Karpas-422 (cell line): ENCODE measurements at regions not wholly inside any gene's neighbourhood (a gene's known extent, or its start where the extent isn't known, plus 50 kb on each side); places are given as distances from the start of the nearest gene placed in this dataset.

ENCODE experiments used
- DNase-seq: peaks from one replicate; pipeline ENCODE4 v3.0.0-alpha.2; 2015
- H2AFZ ChIP-seq: fragments of 200-600 bp; sonication (generic); 2 replicates; pipeline ENCODE4 v1.6.1; 2014; ENCODE audit warnings: antibody characterized with exemption, low read length, mixed read lengths
- H3K27ac ChIP-seq: fragments of 200-600 bp; sonication (generic); 2 replicates; pipeline ENCODE4 v1.5.1; 2014; ENCODE audit warnings: mild to moderate bottlenecking, low read length, moderate library complexity
- H3K27me3 ChIP-seq: fragments of 200-600 bp; sonication (generic); 2 replicates; pipeline ENCODE4 v1.6.1; 2014; ENCODE audit warnings: low read length, mixed read lengths
- H3K36me3 ChIP-seq: fragments of 200-600 bp; sonication (generic); 2 replicates; pipeline ENCODE4 v1.6.1; 2014; ENCODE audit warnings: low read length, mixed read lengths; ENCODE audit not compliant: insufficient read depth
- H3K4me1 ChIP-seq: fragments of 200-600 bp; sonication (generic); 2 replicates; pipeline ENCODE4 v1.6.1; 2014; ENCODE audit warnings: mild to moderate bottlenecking, low read length, mixed read lengths
- H3K4me2 ChIP-seq: fragments of 200-600 bp; sonication (generic); 2 replicates; pipeline ENCODE4 v1.6.1; 2014; ENCODE audit warnings: low read length, low read depth, mild to moderate bottlenecking; ENCODE audit not compliant: poor library complexity, severe bottlenecking
- H3K4me3 ChIP-seq: fragments of 200-600 bp; sonication (generic); 2 replicates; pipeline ENCODE4 v1.5.1; 2014; ENCODE audit warnings: mild to moderate bottlenecking, antibody characterized with exemption, low read length, mixed read lengths
- H3K79me2 ChIP-seq: fragments of 200-600 bp; sonication (generic); 2 replicates; pipeline ENCODE4 v1.6.1; 2014; ENCODE audit warnings: mild to moderate bottlenecking, low read length, mixed read lengths
- H3K9ac ChIP-seq: fragments of 200-600 bp; sonication (generic); 2 replicates; pipeline ENCODE4 v1.6.0; 2014; ENCODE audit warnings: low read length
- H3K9me2 ChIP-seq: fragments of 200-600 bp; sonication (generic), shearing (Covaris generic); replicated peaks from 2 replicates; pipeline ENCODE4 v1.6.0; 2014; ENCODE audit warnings: mild to moderate bottlenecking, low read length, moderate library complexity; ENCODE audit not compliant: insufficient read depth
- H3K9me3 ChIP-seq: fragments of 300-700, 200-600 bp; sonication (generic); 2 replicates; pipeline ENCODE4 v1.6.1; 2014; ENCODE audit warnings: low read length, mixed read lengths
- H4K20me1 ChIP-seq: fragments of 200-600 bp; sonication (generic); 2 replicates; pipeline ENCODE4 v1.6.1; 2014; ENCODE audit warnings: mild to moderate bottlenecking, antibody characterized with exemption, low read length, low read depth; ENCODE audit not compliant: insufficient read depth

- no peak overlapping the region for H2AFZ ChIP-seq
Observed at GRCh38 chr12:14254781-14255180, 110.7 kb upstream of the ATF7IP start.

GRCh38 chr12:14256121-14256520 is 109.4 kb upstream of the ATF7IP start:
- Histone ChIP-seq H4K20me1 (no peaks in the 10 kb centered on the region), H3K4me3 (no peak overlapping the region), H3K27ac (peak overlapping the region; percentile 95), H3K27me3 (no peaks in the 10 kb centered on the region), H3K9ac (peak overlapping the region; percentile 17; the same call in 1 of the 2 replicates), H3K9me3 (no peaks in the 10 kb centered on the region), H2AFZ (peak overlapping the region; percentile 72), H3K4me1 (peaks cover 44% of the 10 kb centered on the region), H3K4me2 (peak overlapping the region; percentile 66), H3K9me2 (no peaks in the 10 kb centered on the region), H3K79me2 (no peaks in the 10 kb centered on the region), H3K36me3 (no peaks in the 10 kb centered on the region)
- DNase-seq, result no peak

More at GRCh38 chr12:14254781-14255180, 110.7 kb upstream of the ATF7IP start:
- H3K36me3 ChIP-seq, result no peaks in the 10 kb centered on the region
- no peaks in the 10 kb centered on the region for H3K9me2 ChIP-seq
- H3K27me3 ChIP-seq, result no peaks in the 10 kb centered on the region
- no peak overlapping the region for H3K4me3 ChIP-seq
- H3K79me2 ChIP-seq, result no peaks in the 10 kb centered on the region
- no peak overlapping the region for H3K27ac ChIP-seq
- peaks cover 34% of the 10 kb centered on the region for H3K4me1 ChIP-seq
- H3K4me2 ChIP-seq, result no peak overlapping the region
- H4K20me1 ChIP-seq, result no peaks in the 10 kb centered on the region
- no peak overlapping the region for H3K9ac ChIP-seq
- DNase-seq, result no peak
- no peaks in the 10 kb centered on the region for H3K9me3 ChIP-seq

DNA sequence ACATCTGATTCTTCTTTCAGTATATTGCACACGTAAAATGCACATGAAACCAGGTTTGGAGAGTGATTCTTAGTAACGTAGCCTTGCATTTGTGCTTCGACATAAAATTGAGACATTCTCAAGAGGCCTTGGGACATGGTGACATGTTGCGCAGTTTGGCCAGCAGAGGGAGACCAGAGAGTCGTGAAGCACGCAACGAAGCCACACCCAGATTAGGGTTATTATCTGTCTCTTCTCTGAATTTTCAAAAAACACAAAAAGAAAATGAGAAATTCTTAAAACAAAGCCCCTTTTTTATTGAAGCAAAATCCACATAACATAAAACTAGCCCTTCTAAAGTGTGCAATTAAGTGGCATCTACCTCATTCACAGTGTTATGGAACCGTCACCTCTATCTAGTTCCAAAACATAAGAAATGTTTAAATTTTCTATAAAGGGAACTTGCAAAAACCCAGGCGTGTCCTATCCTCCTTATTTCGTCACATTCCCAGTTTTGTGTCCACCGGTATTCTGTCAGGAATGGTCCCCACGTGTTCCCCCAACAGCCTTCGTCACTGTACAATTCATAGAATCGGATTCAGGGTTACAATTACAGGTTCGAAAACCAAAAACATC is 108.8 kb upstream of the ATF7IP start:
- peaks cover 44% of the 10 kb centered on the region for H3K4me1 ChIP-seq
- H3K9me3 ChIP-seq, result no peaks in the 10 kb centered on the region
- H3K27me3 ChIP-seq, result no peaks in the 10 kb centered on the region
- no peaks in the 10 kb centered on the region for H4K20me1 ChIP-seq
- peak overlapping the region; percentile 95 for H3K27ac ChIP-seq
- no peaks in the 10 kb centered on the region for H3K79me2 ChIP-seq
- H3K9ac ChIP-seq, result peak overlapping the region; percentile 65
- DNase-seq, result peak; percentile 96
- peak overlapping the region; percentile 66 for H3K4me2 ChIP-seq
- peak overlapping the region; percentile 48 for H3K4me3 ChIP-seq
- H2AFZ ChIP-seq, result peak overlapping the region; percentile 72
- no peaks in the 10 kb centered on the region for H3K36me3 ChIP-seq
- H3K9me2 ChIP-seq, result no peaks in the 10 kb centered on the region

DNA sequence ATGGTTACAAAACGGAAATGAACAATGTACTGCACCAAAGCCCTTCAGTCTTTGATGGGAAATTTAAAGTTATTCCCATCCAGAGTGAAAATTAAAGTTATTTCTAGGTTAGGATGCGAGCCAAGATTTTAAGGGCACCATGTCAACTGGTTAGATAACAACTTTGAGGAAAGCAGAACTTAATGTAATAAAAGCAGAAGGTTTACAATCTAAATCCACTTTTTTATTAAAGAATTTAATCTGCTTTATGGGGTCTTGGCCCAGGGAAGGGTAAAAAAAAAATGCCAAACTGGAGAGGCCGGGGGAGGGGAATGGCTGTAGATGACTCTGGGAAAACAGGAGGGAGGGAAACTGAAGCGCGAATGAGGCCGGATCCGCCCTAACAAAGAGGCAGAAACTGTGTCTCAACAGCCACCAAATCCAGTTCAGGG is 108.2 kb upstream of the ATF7IP start:
- Histone ChIP-seq H3K9ac (peak overlapping the region; percentile 65), H4K20me1 (no peaks in the 10 kb centered on the region), H3K4me3 (peak overlapping the region; percentile 48), H3K27me3 (no peaks in the 10 kb centered on the region), H3K27ac (peak overlapping the region; percentile 95), H3K4me1 (peaks cover 44% of the 10 kb centered on the region), H3K36me3 (no peaks in the 10 kb centered on the region), H3K4me2 (peak overlapping the region; percentile 66), H3K9me2 (no peaks in the 10 kb centered on the region), H3K79me2 (no peaks in the 10 kb centered on the region), H2AFZ (no peak overlapping the region), H3K9me3 (no peaks in the 10 kb centered on the region)
- no peak for DNase-seq

DNA sequence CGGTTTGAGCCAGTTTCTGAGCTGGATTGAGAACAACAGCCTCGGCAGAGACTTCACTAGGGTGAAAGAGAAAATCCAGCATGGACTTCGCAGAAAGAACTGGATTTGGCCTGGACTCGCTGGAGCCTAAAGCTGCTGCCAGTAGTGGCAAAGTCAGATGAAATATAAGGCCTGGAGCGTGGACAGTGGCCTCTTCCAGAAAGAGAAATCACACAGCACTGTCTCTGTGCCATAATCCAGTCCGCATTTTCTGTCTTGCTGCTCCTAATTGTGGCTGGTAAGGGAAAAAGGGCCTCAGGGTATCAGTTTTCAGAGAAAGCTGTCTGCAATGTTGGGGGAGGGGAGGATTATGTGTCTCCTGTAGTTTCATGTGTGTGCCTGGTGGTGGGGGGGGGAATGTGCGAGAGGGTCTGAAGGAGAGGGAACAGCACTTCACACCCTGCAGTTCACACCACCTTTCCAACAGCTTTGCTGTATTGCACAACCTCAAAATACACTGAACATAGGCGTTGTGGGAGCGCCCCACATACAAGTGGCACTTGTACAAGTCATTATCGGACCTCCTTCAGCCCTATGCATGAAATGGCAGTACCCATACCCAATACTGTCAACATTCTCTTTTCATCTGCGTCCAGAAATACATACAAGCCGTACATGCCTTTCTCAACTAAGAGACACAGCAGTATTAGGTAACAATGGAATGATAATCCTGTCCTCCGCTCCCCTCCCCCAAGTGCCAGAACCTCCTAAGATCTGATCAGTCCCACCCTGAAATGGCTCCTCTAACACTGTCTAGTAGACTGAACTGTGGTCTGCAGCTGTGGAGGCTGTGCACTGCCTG is 107.5 kb upstream of the ATF7IP start:
- Histone ChIP-seq H3K9me2 (no peaks in the 10 kb centered on the region), H3K4me2 (peak overlapping the region; percentile 66), H3K9me3 (no peaks in the 10 kb centered on the region), H4K20me1 (no peaks in the 10 kb centered on the region), H3K4me3 (peak overlapping the region; percentile 48; the same call in 1 of the 2 replicates), H3K27me3 (no peaks in the 10 kb centered on the region), H2AFZ (peak overlapping the region; percentile 26; the same call in 1 of the 2 replicates), H3K27ac (peak overlapping the region; percentile 95), H3K36me3 (no peaks in the 10 kb centered on the region), H3K4me1 (peaks cover 48% of the 10 kb centered on the region), H3K9ac (peak overlapping the region; percentile 65), H3K79me2 (no peaks in the 10 kb centered on the region)
- peak; percentile 98 for DNase-seq

- no peaks in the 10 kb centered on the region for H3K36me3 ChIP-seq
- H3K79me2 ChIP-seq, result no peaks in the 10 kb centered on the region
- peak overlapping the region; percentile 26; the same call in 1 of the 2 replicates for H2AFZ ChIP-seq
- H3K27me3 ChIP-seq, result no peaks in the 10 kb centered on the region
- DNase-seq, result no peak
- peak overlapping the region; percentile 17; the same call in 1 of the 2 replicates for H3K4me3 ChIP-seq
- peak overlapping the region; percentile 66 for H3K4me2 ChIP-seq
- H4K20me1 ChIP-seq, result no peaks in the 10 kb centered on the region
- no peaks in the 10 kb centered on the region for H3K9me2 ChIP-seq
- H3K4me1 ChIP-seq, result peaks cover 47% of the 10 kb centered on the region
- H3K9ac ChIP-seq, result peak overlapping the region; percentile 37
- no peaks in the 10 kb centered on the region for H3K9me3 ChIP-seq
- H3K27ac ChIP-seq, result peak overlapping the region; percentile 95
Observed at GRCh38 chr12:14258575-14258940, 106.9 kb upstream of the ATF7IP start.

GRCh38 chr12:14259481-14260010 is 105.9 kb upstream of the ATF7IP start:
- Histone ChIP-seq H3K9me2 (no peaks in the 10 kb centered on the region), H2AFZ (no peak overlapping the region), H3K9ac (no peak overlapping the region), H3K4me1 (peaks cover 45% of the 10 kb centered on the region), H3K27ac (no peak overlapping the region), H4K20me1 (no peaks in the 10 kb centered on the region), H3K27me3 (no peaks in the 10 kb centered on the region), H3K79me2 (no peaks in the 10 kb centered on the region), H3K4me3 (no peak overlapping the region), H3K9me3 (no peaks in the 10 kb centered on the region), H3K4me2 (no peak overlapping the region), H3K36me3 (no peaks in the 10 kb centered on the region)
- DNase-seq, result no peak
